Activated naive CD4-positive, alpha-beta T cell treated with anti-CD3 and anti-CD28 coated beads for 36 hours (primary cell): ENCODE measurements at regions not wholly inside any gene's neighbourhood (a gene's known extent, or its start where the extent isn't known, plus 50 kb on each side); places are given as distances from the start of the nearest gene placed in this dataset.
"Not testable (repeated sequence)": the region's sequence is repeated elsewhere in the genome, so short reads cannot be mapped to it uniquely, and the experiment has no call there.

Experiments used
- CTCF ChIA-PET: fragments of 350-600 bp; sonication (Branson Sonifier 250); formaldehyde crosslinking; loops from one replicate; lab custom pipeline; 2021; ENCODE audit warnings: antibody characterized with exemption; lab: Charles Lee
- DNase-seq: peaks from one replicate; pipeline ENCODE4 v3.0.0-alpha.2; 2020
- H3K27ac Mint-ChIP-seq: one replicate; pipeline ENCODE4 v1.8.0; 2021; ENCODE audit warnings: mild to moderate bottlenecking, mixed read lengths
- H3K27me3 Mint-ChIP-seq: one replicate; pipeline ENCODE4 v1.8.0; 2021; ENCODE audit warnings: low read depth, mixed read lengths
- H3K36me3 Mint-ChIP-seq: one replicate; pipeline ENCODE4 v1.8.0; 2021; ENCODE audit warnings: low read depth, mixed read lengths
- H3K4me1 Mint-ChIP-seq: one replicate; pipeline ENCODE4 v1.8.0; 2021; ENCODE audit warnings: low read depth, mixed read lengths
- H3K4me3 Mint-ChIP-seq: one replicate; pipeline ENCODE4 v1.8.0; 2021; ENCODE audit warnings: mild to moderate bottlenecking, moderate library complexity, mixed read lengths
- H3K9me3 Mint-ChIP-seq: one replicate; pipeline ENCODE4 v1.8.0; 2021; ENCODE audit warnings: mixed read lengths
- intact Hi-C: fragments of 100-400 bp; cut with micrococcal nuclease; formaldehyde crosslinking; loops from one replicate; pipeline ENCODE4 v1.15.1; 2023

- H3K27ac Mint-ChIP-seq, result no peak overlapping the region
- CTCF ChIA-PET, result no interaction called here
- intact Hi-C loops, result no loop called here
- H3K4me1 Mint-ChIP-seq, result no peaks in the 10 kb centered on the region
- no peaks in the 10 kb centered on the region for H3K36me3 Mint-ChIP-seq
- no peak overlapping the region for H3K4me3 Mint-ChIP-seq
- peaks cover 17% of the 10 kb centered on the region for H3K27me3 Mint-ChIP-seq
- H3K9me3 Mint-ChIP-seq, result no peaks in the 10 kb centered on the region
- DNase-seq, result no peak
Measured at GRCh38 chr10:33975481-33975880, 641.0 kb upstream of the NRP1 start.

- Mint-ChIP-seq H3K4me1 (no peaks in the 10 kb centered on the region), H3K27me3 (peaks cover 17% of the 10 kb centered on the region), H3K9me3 (no peaks in the 10 kb centered on the region), H3K36me3 (no peaks in the 10 kb centered on the region), H3K4me3 (no peak overlapping the region), H3K27ac (no peak overlapping the region)
- intact Hi-C loops, result no loop called here
- CTCF ChIA-PET, result no interaction called here
- DNase-seq, result no peak
Measured at GRCh38 chr10:33974976-33975478, 640.6 kb upstream of the NRP1 start.

- intact Hi-C loops, result no loop called here
- H3K4me3 Mint-ChIP-seq, result no peak overlapping the region
- H3K36me3 Mint-ChIP-seq, result no peaks in the 10 kb centered on the region
- no peaks in the 10 kb centered on the region for H3K9me3 Mint-ChIP-seq
- peaks cover 11% of the 10 kb centered on the region for H3K27me3 Mint-ChIP-seq
- H3K4me1 Mint-ChIP-seq, result peaks cover 2% of the 10 kb centered on the region
- no peak for DNase-seq
- H3K27ac Mint-ChIP-seq, result no peak overlapping the region
- CTCF ChIA-PET, result no interaction called here
Measured at GRCh38 chr10:33968983-33969382, 634.5 kb upstream of the NRP1 start.

- Mint-ChIP-seq H3K4me1 (peaks cover 2% of the 10 kb centered on the region), H3K27me3 (peaks cover 11% of the 10 kb centered on the region), H3K27ac (no peak overlapping the region), H3K9me3 (no peaks in the 10 kb centered on the region), H3K4me3 (no peak overlapping the region), H3K36me3 (no peaks in the 10 kb centered on the region)
- DNase-seq, result no peak
- intact Hi-C loops, result no loop called here
- CTCF ChIA-PET, result no interaction called here
Measured at GRCh38 chr10:33967606-33968120, 633.2 kb upstream of the NRP1 start.

GRCh38 chr10:33966946-33967345 lies 632.5 kb upstream of the NRP1 start:
- H3K4me1 Mint-ChIP-seq, result peaks cover 2% of the 10 kb centered on the region
- peaks cover 9% of the 10 kb centered on the region for H3K27me3 Mint-ChIP-seq
- no peak for DNase-seq
- H3K36me3 Mint-ChIP-seq, result no peaks in the 10 kb centered on the region
- no peaks in the 10 kb centered on the region for H3K9me3 Mint-ChIP-seq
- intact Hi-C loops, result no loop called here
- no peak overlapping the region for H3K4me3 Mint-ChIP-seq
- H3K27ac Mint-ChIP-seq, result no peak overlapping the region
- CTCF ChIA-PET, result no interaction called here

- H3K27me3 Mint-ChIP-seq, result peaks cover 4% of the 10 kb centered on the region
- CTCF ChIA-PET, result no interaction called here
- H3K4me1 Mint-ChIP-seq, result peaks cover 2% of the 10 kb centered on the region
- no peak overlapping the region for H3K27ac Mint-ChIP-seq
- no peak for DNase-seq
- H3K36me3 Mint-ChIP-seq, result no peaks in the 10 kb centered on the region
- H3K9me3 Mint-ChIP-seq, result no peaks in the 10 kb centered on the region
- H3K4me3 Mint-ChIP-seq, result no peak overlapping the region
- intact Hi-C loops, result no loop called here
Measured at GRCh38 chr10:33965795-33966581, 631.5 kb upstream of the NRP1 start.

- Mint-ChIP-seq H3K36me3 (no peaks in the 10 kb centered on the region), H3K27me3 (peaks cover 2% of the 10 kb centered on the region), H3K27ac (no peak overlapping the region), H3K4me1 (peaks cover 2% of the 10 kb centered on the region), H3K9me3 (no peaks in the 10 kb centered on the region), H3K4me3 (no peak overlapping the region)
- CTCF ChIA-PET, result no interaction called here
- DNase-seq, result no peak
- intact Hi-C loops, result no loop called here
Measured at GRCh38 chr10:33963729-33964128, 629.3 kb upstream of the NRP1 start.

GRCh38 chr10:33956322-33956721 lies 621.9 kb upstream of the NRP1 start:
- CTCF ChIA-PET, H3K4me1 Mint-ChIP-seq, H3K36me3 Mint-ChIP-seq, intact Hi-C loops, H3K27me3 Mint-ChIP-seq, H3K27ac Mint-ChIP-seq, H3K9me3 Mint-ChIP-seq, H3K4me3 Mint-ChIP-seq, DNase-seq: not testable (repeated sequence)

- Mint-ChIP-seq H3K27me3 (no peaks in the 10 kb centered on the region), H3K4me3 (no peak overlapping the region), H3K36me3 (no peaks in the 10 kb centered on the region), H3K4me1 (no peaks in the 10 kb centered on the region), H3K27ac (no peak overlapping the region), H3K9me3 (peaks cover 7% of the 10 kb centered on the region)
- DNase-seq, result no peak
- intact Hi-C loops, result no loop called here
- CTCF ChIA-PET, result interaction anchor here (0.6 kb wide), 1 partner anchor 1760 kb away, joined by 3 read pairs; no protein-coding TSS in a partner anchor
Measured at GRCh38 chr10:33955676-33956075, 621.2 kb upstream of the NRP1 start.

GRCh38 chr10:33952692-33953360 lies 618.4 kb upstream of the NRP1 start:
- DNase-seq, result no peak
- no peak overlapping the region for H3K27ac Mint-ChIP-seq
- no peak overlapping the region for H3K4me3 Mint-ChIP-seq
- H3K4me1 Mint-ChIP-seq, result no peaks in the 10 kb centered on the region
- H3K9me3 Mint-ChIP-seq, result peaks cover 7% of the 10 kb centered on the region
- no peaks in the 10 kb centered on the region for H3K27me3 Mint-ChIP-seq
- intact Hi-C loops, result no loop called here
- CTCF ChIA-PET, result no interaction called here
- H3K36me3 Mint-ChIP-seq, result no peaks in the 10 kb centered on the region

GRCh38 chr10:33950206-33950605 lies 615.7 kb upstream of the NRP1 start:
- intact Hi-C loops, result no loop called here
- Mint-ChIP-seq H3K9me3 (no peaks in the 10 kb centered on the region), H3K4me1 (no peaks in the 10 kb centered on the region), H3K36me3 (no peaks in the 10 kb centered on the region), H3K27me3 (peaks cover 5% of the 10 kb centered on the region), H3K27ac (no peak overlapping the region), H3K4me3 (no peak overlapping the region)
- CTCF ChIA-PET, result no interaction called here
- no peak for DNase-seq

- no peaks in the 10 kb centered on the region for H3K4me1 Mint-ChIP-seq
- no peaks in the 10 kb centered on the region for H3K36me3 Mint-ChIP-seq
- DNase-seq, result no peak
- intact Hi-C loops, result no loop called here
- H3K27me3 Mint-ChIP-seq, result peaks cover 5% of the 10 kb centered on the region
- H3K9me3 Mint-ChIP-seq, result no peaks in the 10 kb centered on the region
- CTCF ChIA-PET, result interaction anchor here (0.6 kb wide), 1 partner anchor 11 kb away, joined by 3 read pairs; no protein-coding TSS in a partner anchor
- no peak overlapping the region for H3K4me3 Mint-ChIP-seq
- no peak overlapping the region for H3K27ac Mint-ChIP-seq
Measured at GRCh38 chr10:33947544-33947943, 613.1 kb upstream of the NRP1 start.
